ENCODE measurements at regions not wholly inside any gene's neighbourhood (a gene's known extent, or its start where the extent isn't known, plus 50 kb on each side); places are given as distances from the start of the nearest gene placed in this dataset.

- DNase-seq (no peak), ATAC-seq (ENCODE audit: poor library complexity) (no peak)
- intact Hi-C loops (cut with DNase I): no loop called here
Observed at GRCh38 chr9:89967527-89967926, 362.7 kb downstream of the GADD45G start.

GRCh38 chr9:89969156-89969675 lies 364.4 kb downstream of the GADD45G start:
- intact Hi-C loops (cut with DNase I): no loop called here
- DNase-seq: no peak
- ATAC-seq (ENCODE audit: poor library complexity): no peak

DNA sequence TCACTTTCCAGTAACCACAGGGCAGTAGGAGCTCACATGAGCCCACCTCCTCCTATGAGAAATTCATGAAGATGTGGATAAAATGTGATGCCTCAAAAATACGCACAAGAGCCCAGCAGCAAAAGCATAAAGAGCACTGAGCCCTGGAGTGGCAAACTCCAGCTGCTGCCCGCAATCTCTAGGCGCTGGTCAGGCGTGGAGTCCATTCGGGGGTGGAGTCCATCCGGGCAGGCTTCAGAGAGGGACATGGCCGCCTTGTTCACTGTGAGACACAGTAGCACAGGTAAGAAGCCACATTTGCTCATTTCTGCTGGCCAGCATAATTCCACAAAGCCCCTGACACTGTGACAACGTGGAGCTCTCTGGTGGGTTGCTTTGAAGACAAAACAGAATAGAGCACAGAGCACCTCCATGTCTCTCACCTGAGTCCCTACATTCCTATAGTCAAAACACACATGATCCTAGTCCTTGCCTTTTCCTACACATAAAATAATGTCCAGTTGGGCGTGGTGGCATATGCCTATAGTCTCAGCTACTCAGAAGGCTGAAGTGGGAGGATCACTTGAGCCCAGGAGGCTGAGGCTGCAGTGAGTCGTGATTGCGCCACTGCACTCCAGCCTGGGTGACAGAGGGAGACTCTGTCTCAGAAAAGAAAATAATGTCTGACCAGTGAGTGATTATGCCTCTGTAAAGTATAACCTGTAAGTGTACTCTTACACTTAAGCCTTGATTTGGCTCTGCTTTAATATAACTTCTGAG lies 365.2 kb downstream of the GADD45G start:
- intact Hi-C loops (cut with DNase I): no loop called here
- ATAC-seq (ENCODE audit: poor library complexity) (no peak), DNase-seq (no peak)

GRCh38 chr9:89970701-89971100 lies 365.9 kb downstream of the GADD45G start:
- intact Hi-C loops (cut with DNase I): no loop called here

GRCh38 chr9:89972535-89972934 lies 367.7 kb downstream of the GADD45G start:
- intact Hi-C loops (cut with DNase I): no loop called here
- ATAC-seq (ENCODE audit: poor library complexity) (no peak), DNase-seq (no peak)

More at GRCh38 chr9:89970701-89971100, 365.9 kb downstream of the GADD45G start:
- ATAC-seq (ENCODE audit: poor library complexity) (no peak), DNase-seq (no peak)

DNA sequence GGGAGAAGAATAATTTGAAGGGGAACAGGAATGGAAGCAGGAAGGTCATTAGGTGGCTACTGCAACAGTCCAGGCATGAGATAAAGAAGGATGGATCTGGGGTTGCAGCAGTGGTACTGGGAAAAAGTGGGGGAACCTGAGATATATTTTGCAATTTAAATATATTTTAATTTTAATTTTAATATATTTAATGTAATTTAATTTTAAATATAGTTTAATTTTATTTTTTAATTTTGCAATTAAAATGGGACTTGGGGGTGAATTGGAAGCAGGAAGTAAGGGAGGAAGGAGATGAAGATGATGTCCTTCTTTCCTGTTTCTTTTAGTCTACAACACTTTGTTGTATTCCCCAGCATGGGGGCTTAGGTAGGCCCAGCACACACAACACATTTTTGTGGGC lies 369.8 kb downstream of the GADD45G start:
- ATAC-seq (ENCODE audit: poor library complexity): no peak
- no peak for DNase-seq
- intact Hi-C loops (cut with DNase I): no loop called here

DNA sequence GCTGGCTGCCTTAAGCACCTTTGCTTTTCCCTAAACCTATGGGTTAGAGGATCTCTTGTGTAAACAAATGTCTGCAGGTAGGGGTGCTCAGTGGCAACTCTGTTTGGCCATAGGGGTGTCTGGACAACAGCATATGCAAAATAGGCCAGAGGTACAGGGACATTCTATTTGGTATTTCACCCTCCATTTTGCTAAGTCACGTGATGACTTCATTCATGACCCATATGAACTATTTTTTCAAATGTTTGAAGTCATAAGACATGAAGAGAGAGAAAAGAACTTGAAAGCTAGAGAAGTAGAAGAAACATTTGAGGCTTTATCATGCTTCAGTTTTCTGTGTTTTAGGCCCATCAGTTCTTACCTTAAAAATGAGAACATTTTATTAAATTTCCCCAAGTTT lies 370.2 kb downstream of the GADD45G start:
- no peak for ATAC-seq (ENCODE audit: poor library complexity)
- no peak for DNase-seq
- intact Hi-C loops (cut with DNase I): no loop called here

GRCh38 chr9:89975630-89976029 lies 370.8 kb downstream of the GADD45G start:
- ATAC-seq (ENCODE audit: poor library complexity) (peak; percentile 38), DNase-seq (no peak)
- intact Hi-C loops (cut with DNase I): no loop called here

- intact Hi-C loops (cut with DNase I): no loop called here
Observed at GRCh38 chr9:89978185-89978584, 373.4 kb downstream of the GADD45G start.

DNA sequence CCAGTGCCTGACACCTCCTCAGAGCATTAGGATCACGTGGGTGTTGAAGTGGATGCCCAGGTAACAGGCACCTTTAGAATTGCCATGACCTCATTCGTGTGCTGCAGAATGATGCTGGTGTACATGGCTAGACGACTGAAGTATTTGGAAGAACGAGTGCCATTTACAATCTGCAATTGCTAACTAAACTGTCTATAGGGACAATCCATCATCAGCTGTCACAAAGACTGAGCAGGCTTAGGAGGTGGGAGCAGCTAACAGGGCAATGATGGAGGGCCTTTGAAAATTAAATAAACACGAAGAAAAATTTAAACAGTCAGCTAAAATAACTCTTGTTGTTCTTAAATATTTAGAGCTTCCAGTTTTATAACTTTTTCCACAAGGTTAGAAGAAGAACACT lies 375.8 kb downstream of the GADD45G start:
- DNase-seq (no peak), ATAC-seq (ENCODE audit: poor library complexity) (no peak)
- intact Hi-C loops (cut with DNase I): no loop called here

More at GRCh38 chr9:89978185-89978584, 373.4 kb downstream of the GADD45G start:
- DNase-seq (no peak), ATAC-seq (ENCODE audit: poor library complexity) (peak; percentile 56)

DNA sequence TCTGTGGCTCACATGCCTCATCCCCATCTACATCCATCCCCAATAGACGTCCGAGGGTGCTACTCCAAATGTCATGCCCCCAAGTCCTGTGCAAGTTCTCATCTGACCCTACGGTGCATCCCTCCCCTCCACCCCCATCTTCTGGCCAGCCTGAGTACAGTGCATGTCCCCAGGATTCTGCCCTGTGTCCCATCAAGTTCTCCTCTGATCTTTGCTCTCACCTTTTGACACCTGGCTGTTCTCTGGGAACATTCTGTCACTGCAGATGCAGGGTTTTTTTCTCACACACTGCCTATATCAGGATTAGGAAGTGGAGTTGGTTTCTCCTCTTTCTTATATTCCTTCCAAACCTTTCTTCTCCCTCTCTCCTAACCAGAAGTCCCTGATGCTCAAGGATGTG lies 377.2 kb downstream of the GADD45G start:
- intact Hi-C loops (cut with DNase I): no loop called here
- DNase-seq: no peak
- ATAC-seq (ENCODE audit: poor library complexity): no peak

GRCh38 chr9:89983411-89983810 lies 378.6 kb downstream of the GADD45G start:
- intact Hi-C loops (cut with DNase I): no loop called here
- DNase-seq: no peak
- ATAC-seq (ENCODE audit: poor library complexity): no peak

- DNase-seq (no peak), ATAC-seq (ENCODE audit: poor library complexity) (no peak)
- intact Hi-C loops (cut with DNase I): no loop called here
Observed at GRCh38 chr9:89984214-89984613, 379.4 kb downstream of the GADD45G start.

GRCh38 chr9:89985068-89985467 lies 380.3 kb downstream of the GADD45G start:
- DNase-seq (no peak), ATAC-seq (ENCODE audit: poor library complexity) (no peak)
- intact Hi-C loops (cut with DNase I): no loop called here

DNA sequence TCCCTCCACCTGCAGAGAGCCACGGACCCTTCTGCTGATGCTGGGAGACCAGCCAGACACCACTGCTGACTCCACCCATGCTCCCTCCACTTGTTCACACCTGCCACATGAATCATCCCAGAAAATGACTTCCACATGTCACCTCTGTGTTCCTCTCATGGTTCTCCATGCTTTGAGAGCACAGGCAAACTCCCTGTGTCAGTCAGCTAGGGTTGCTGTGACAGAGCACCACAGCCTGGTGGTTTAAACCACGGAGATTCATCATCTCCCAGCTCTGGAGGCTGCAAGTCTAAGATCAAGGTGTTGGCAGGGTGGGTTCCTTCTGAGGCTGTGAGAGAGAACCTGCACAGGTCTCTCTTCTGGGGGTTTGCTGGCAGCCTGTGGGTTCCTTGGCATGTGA lies 381.4 kb downstream of the GADD45G start:
- DNase-seq: no peak
- intact Hi-C loops (cut with DNase I): no loop called here
- no peak for ATAC-seq (ENCODE audit: poor library complexity)

GRCh38 chr9:89988458-89988857 lies 383.6 kb downstream of the GADD45G start:
- intact Hi-C loops (cut with DNase I): no loop called here
- ATAC-seq (ENCODE audit: poor library complexity): no peak
- DNase-seq: no peak

- intact Hi-C loops (cut with DNase I): loop anchor here (10.0 kb wide), 1 partner anchor 386 kb away; the partner anchor contains the start of gene GADD45G
- DNase-seq: no peak
- no peak for ATAC-seq (ENCODE audit: poor library complexity)
Observed at GRCh38 chr9:89991204-89991790, 386.5 kb downstream of the GADD45G start.

GRCh38 chr9:89992326-89993198 lies 387.8 kb downstream of the GADD45G start:
- intact Hi-C loops (cut with DNase I): loop anchor here (10.0 kb wide), 1 partner anchor 388 kb away; the partner anchor contains the start of gene GADD45G
- DNase-seq (no peak), ATAC-seq (ENCODE audit: poor library complexity) (peak; percentile 32)

All from Right ventricle myocardium superior (tissue), 1 donor.